Choroid plexus epithelial cell (primary cell): ENCODE measurements at regions not wholly inside any gene's neighbourhood (a gene's known extent, or its start where the extent isn't known, plus 50 kb on each side); places are given as distances from the start of the nearest gene placed in this dataset.
"Not testable (repeated sequence)": the region's sequence is repeated elsewhere in the genome, so short reads cannot be mapped to it uniquely, and the experiment has no call there.

ENCODE experiments used
- DNase-seq: peaks from one replicate; pipeline ENCODE4 v3.0.0-alpha.2; 2010; ENCODE audit warnings: low read depth
- H3K4me3 ChIP-seq: 2 replicates; pipeline ENCODE4 v1.5.1; 2011; ENCODE audit warnings: low read depth, mild to moderate bottlenecking, control low read depth, low read length, moderate library complexity
- CTCF ChIP-seq: conservative IDR thresholded peaks from 2 replicates; pipeline ENCODE4 v1.5.1; 2011; ENCODE audit warnings: low read depth, mild to moderate bottlenecking, control low read depth, inconsistent platforms, low read length, moderate library complexity

- no peak for TF ChIP-seq CTCF
- H3K4me3 ChIP-seq = no peak overlapping the region
- no peak for DNase-seq
Observed at GRCh38 chr10:118973744-118974143, 55.8 kb upstream of the NANOS1 start.

- H3K4me3 ChIP-seq = no peak overlapping the region
- no peak for DNase-seq
- TF ChIP-seq CTCF = no peak
Observed at GRCh38 chr10:118974951-118975350, 54.6 kb upstream of the NANOS1 start.

GRCh38 chr10:118976219-118976618 is 53.3 kb upstream of the NANOS1 start:
- DNase-seq = not testable (repeated sequence)

GRCh38 chr10:118977022-118977599 is 52.4 kb upstream of the NANOS1 start:
- H3K4me3 ChIP-seq = no peak overlapping the region
- TF ChIP-seq CTCF = no peak
- no peak for DNase-seq

More at GRCh38 chr10:118976219-118976618, 53.3 kb upstream of the NANOS1 start:
- H3K4me3 ChIP-seq = not testable (repeated sequence)

GRCh38 chr10:118977835-118978234 is 51.7 kb upstream of the NANOS1 start:
- TF ChIP-seq CTCF = no peak
- no peak overlapping the region for H3K4me3 ChIP-seq
- DNase-seq = no peak

GRCh38 chr10:118978316-118978997 is 51.1 kb upstream of the NANOS1 start:
- no peak for TF ChIP-seq CTCF
- H3K4me3 ChIP-seq = no peak overlapping the region
- DNase-seq = no peak

GRCh38 chr10:118978998-118979350 is 50.5 kb upstream of the NANOS1 start:
- no peak for DNase-seq
- H3K4me3 ChIP-seq = no peak overlapping the region
- TF ChIP-seq CTCF = no peak
